ENCODE measurements at regions not wholly inside any gene's neighbourhood (a gene's known extent, or its start where the extent isn't known, plus 50 kb on each side); places are given as distances from the start of the nearest gene placed in this dataset.

DNA sequence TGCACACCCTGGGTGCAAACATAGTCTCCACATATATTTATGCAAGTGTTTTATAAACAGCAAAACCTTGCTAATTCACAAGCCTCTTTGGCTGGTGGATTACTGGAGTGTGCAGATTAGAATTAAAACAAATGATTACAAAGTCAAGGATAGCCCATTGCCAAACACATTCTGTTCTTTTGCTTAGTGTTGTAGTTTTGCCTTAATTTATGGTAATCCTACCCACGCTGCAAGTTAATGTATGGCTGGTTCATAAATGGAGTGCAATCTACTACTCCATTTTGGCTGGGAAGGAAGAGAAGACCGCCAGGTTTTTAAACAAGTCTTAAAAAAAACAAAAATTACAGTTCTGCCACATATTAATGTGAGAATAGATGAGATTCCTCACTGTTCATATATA is 883.1 kb upstream of the KLHL29 start:
- no peak for TF ChIP-seq NFRKB (IDR thresholded peaks at IDR 0.05)
- no peak for TF ChIP-seq TARDBP (IDR thresholded peaks at IDR 0.05)
- no peak for TF ChIP-seq SP1 (IDR thresholded peaks at IDR 0.05)
- TF ChIP-seq, protein P1, sequence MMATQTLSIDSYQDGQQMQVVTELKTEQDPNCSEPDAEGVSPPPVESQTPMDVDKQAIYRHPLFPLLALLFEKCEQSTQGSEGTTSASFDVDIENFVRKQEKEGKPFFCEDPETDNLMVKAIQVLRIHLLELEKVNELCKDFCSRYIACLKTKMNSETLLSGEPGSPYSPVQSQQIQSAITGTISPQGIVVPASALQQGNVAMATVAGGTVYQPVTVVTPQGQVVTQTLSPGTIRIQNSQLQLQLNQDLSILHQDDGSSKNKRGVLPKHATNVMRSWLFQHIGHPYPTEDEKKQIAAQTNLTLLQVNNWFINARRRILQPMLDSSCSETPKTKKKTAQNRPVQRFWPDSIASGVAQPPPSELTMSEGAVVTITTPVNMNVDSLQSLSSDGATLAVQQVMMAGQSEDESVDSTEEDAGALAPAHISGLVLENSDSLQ (IDR thresholded peaks at IDR 0.05) = no peak
- no peak for TF ChIP-seq ELF4 (IDR thresholded peaks at IDR 0.05)
- no peak for TF ChIP-seq FOXK2 (IDR thresholded peaks at IDR 0.05)
- no peak for TF ChIP-seq CTBP1 (IDR thresholded peaks at IDR 0.05; ENCODE audit: borderline replicate concordance)
